K562 (cell line): ENCODE measurements at regions not wholly inside any gene's neighbourhood (a gene's known extent, or its start where the extent isn't known, plus 50 kb on each side); places are given as distances from the start of the nearest gene placed in this dataset.

Experiments
- ATAC-seq: fragments of 200-7000 bp; cut with Tn5 transposase; 3 replicates; pipeline ENCODE4 v1.9.1; 2020; ENCODE audit warnings: moderate library complexity
- BruUV-seq: library from RNA; stranded (reverse); fragments of 400-500 nt; replicated peaks from 2 replicates; lab custom pipeline; 2021; lab: Mats Ljungman, UMichigan
- CTCF ChIA-PET: fragments of 300-600 bp; formaldehyde crosslinking; extraction: SDS; loops from one replicate; lab custom pipeline; 2021; ENCODE audit warnings: low intra/inter-chr PET ratio; lab: Yijun Ruan, JAX
- POLR2A ChIA-PET: fragments of 300-600, 350-650 bp; sonication (Branson Sonifier 250); formaldehyde crosslinking; extraction: SDS; loops from one replicate; lab custom pipeline; 2021; ENCODE audit warnings: antibody characterized with exemption, inconsistent platforms; lab: Yijun Ruan, JAX
- DNase-seq, 4 experiments: peaks; one replicate each; pipeline versions ENCODE4 v3.0.0 to v3.0.0-alpha.2; 2011 to 2018; ENCODE audit warnings: low spot score in 3 of 4, mixed read lengths in 3 of 4; ENCODE audit errors: extremely low read depth in 1 of 4
- FAIRE-seq: peaks from 2 replicates; lab custom pipeline; 2011; peaks lifted over from hg19 to GRCh38; lab: Jason Lieb, UNC
- H2AFZ ChIP-seq: 2 replicates; pipeline ENCODE4 v1.6.0; 2011; ENCODE audit warnings: low read depth, low read length, control low read depth, inconsistent platforms
- H3K27ac ChIP-seq: fragments of 200-600 bp; 3 replicates; pipeline ENCODE4 v1.8.0; 2011; ENCODE audit warnings: low read depth, mild to moderate bottlenecking, control low read depth, inconsistent platforms, low read length, moderate library complexity, mixed read lengths; ENCODE audit errors: extremely low read depth
- H3K27me3 ChIP-seq, 2 experiments: fragments of 300-600 bp in 1 of 2; 2 replicates in 1 of 2; 3 replicates in 1 of 2; pipeline versions ENCODE4 v1.6.0 to v1.8.0; 2011; ENCODE audit warnings: inconsistent platforms in 2 of 2, low read length in 2 of 2, mild to moderate bottlenecking in 1 of 2, mixed read lengths in 1 of 2, moderate library complexity in 1 of 2; ENCODE audit not compliant: control insufficient read depth in 2 of 2, insufficient read depth in 2 of 2
- H3K36me3 ChIP-seq: fragments of 300-600 bp; 3 replicates; pipeline ENCODE4 v1.8.0; 2011; ENCODE audit warnings: mild to moderate bottlenecking, low read length, inconsistent platforms; ENCODE audit not compliant: control insufficient read depth, insufficient read depth
- H3K4me1 ChIP-seq, 2 experiments: fragments of 200-600 bp in 1 of 2; replicated peaks in 1 of 2; 2 replicates in 1 of 2; 3 replicates in 1 of 2; pipeline versions ENCODE4 v1.5.1 to v1.8.0; 2011; ENCODE audit warnings: inconsistent platforms in 2 of 2, low read length in 2 of 2, mild to moderate bottlenecking in 1 of 2, mixed read lengths in 1 of 2, moderate library complexity in 1 of 2; ENCODE audit not compliant: control insufficient read depth in 2 of 2, insufficient read depth in 2 of 2
- H3K4me2 ChIP-seq: 2 replicates; pipeline ENCODE4 v1.6.1; 2011; ENCODE audit warnings: low read length, control low read depth, inconsistent platforms, mixed read lengths; ENCODE audit not compliant: insufficient read depth
- H3K4me3 ChIP-seq: fragments of 200-600 bp; sonication (generic), shearing (Covaris generic); 2 replicates; pipeline ENCODE4 v1.5.1; 2016; ENCODE audit warnings: control low read depth, inconsistent platforms
- H3K79me2 ChIP-seq: fragments of 200-600 bp; 3 replicates; pipeline ENCODE4 v1.8.0; 2011; ENCODE audit warnings: low read length, inconsistent platforms; ENCODE audit not compliant: control insufficient read depth, insufficient read depth
- H3K9ac ChIP-seq, 2 experiments: 2 replicates each; pipeline versions ENCODE4 v1.6.0 to v1.6.1; 2011; ENCODE audit warnings: low read depth in 2 of 2, low read length in 2 of 2, control low read depth in 1 of 2, inconsistent platforms in 1 of 2, mild to moderate bottlenecking in 1 of 2, mixed read lengths in 1 of 2; ENCODE audit not compliant: insufficient read depth in 1 of 2
- H3K9me1 ChIP-seq: one replicate; pipeline ENCODE4 v1.6.0; 2011; ENCODE audit warnings: inconsistent platforms, mild to moderate bottlenecking, low read length, moderate library complexity; ENCODE audit not compliant: control insufficient read depth, insufficient read depth
- H3K9me3 ChIP-seq: replicated peaks from 2 replicates; pipeline ENCODE4 v1.5.1; 2011; ENCODE audit warnings: low read depth, low read length, inconsistent platforms; ENCODE audit not compliant: control insufficient read depth, insufficient read depth
- H4K20me1 ChIP-seq: replicated peaks from 2 replicates; pipeline ENCODE4 v1.6.1; 2011; ENCODE audit warnings: low read length, inconsistent platforms, mixed read lengths; ENCODE audit not compliant: control insufficient read depth, insufficient read depth
- GABPA ChIP-seq: fragments of 200-800 bp; sonication (Bioruptor generic); conservative IDR thresholded peaks from 2 replicates; pipeline ENCODE4 v1.6.1; 2016; ENCODE audit warnings: low read depth, missing genetic modification characterization, missing compliant biosample characterization
- TCF3 ChIP-seq: sonication (generic); formaldehyde crosslinking; IDR thresholded peaks from 2 replicates; pipeline ENCODE4 v1.4.0; 2020; ENCODE audit warnings: mild to moderate bottlenecking, missing genetic modification reagents
- THRAP3 ChIP-seq: fragments of 450-650 bp; IDR thresholded peaks from 2 replicates; pipeline ENCODE4 v1.6.1; 2016; ENCODE audit warnings: mild to moderate bottlenecking, inconsistent platforms, borderline replicate concordance
- ZKSCAN3 ChIP-seq: fragments of 250-450 bp; sonication (Bioruptor Pico); IDR thresholded peaks from 2 replicates; pipeline ENCODE4 v1.4.0; 2020
- WGBS: fragments of 100-300 bp; shearing (Covaris generic); methylation state at CpG from one replicate; pipeline ENCODE4 v1.1.6; 2016; ENCODE audit warnings: low coverage, mixed read lengths; ENCODE audit not compliant: insufficient coverage; ENCODE audit errors: missing lambda C conversion rate; 5-methylcytosine and 5-hydroxymethylcytosine counted together
- in situ Hi-C: fragments of 300-500 bp; cut with MboI; formaldehyde crosslinking; loops from 4 replicates; pipeline ENCODE4 v1.15.0; 2018; ENCODE audit warnings: inconsistent platforms, mixed read lengths
- intact Hi-C: fragments of 100-400 bp; cut with micrococcal nuclease; formaldehyde crosslinking; loops from 2 replicates; pipeline ENCODE4 v1.14.2; 2022
- TF ChIP-seq, protein P1 (sequence below): sonication (generic); formaldehyde crosslinking; IDR thresholded peaks from 2 replicates; pipeline ENCODE4 v1.8.0; 2022; ENCODE audit warnings: mild to moderate bottlenecking, missing genetic modification reagents
- TF ChIP-seq, protein P2 (sequence below): fragments of 450-650 bp; IDR thresholded peaks from 2 replicates; pipeline ENCODE4 v1.6.1; 2016; ENCODE audit warnings: mild to moderate bottlenecking

DNA sequence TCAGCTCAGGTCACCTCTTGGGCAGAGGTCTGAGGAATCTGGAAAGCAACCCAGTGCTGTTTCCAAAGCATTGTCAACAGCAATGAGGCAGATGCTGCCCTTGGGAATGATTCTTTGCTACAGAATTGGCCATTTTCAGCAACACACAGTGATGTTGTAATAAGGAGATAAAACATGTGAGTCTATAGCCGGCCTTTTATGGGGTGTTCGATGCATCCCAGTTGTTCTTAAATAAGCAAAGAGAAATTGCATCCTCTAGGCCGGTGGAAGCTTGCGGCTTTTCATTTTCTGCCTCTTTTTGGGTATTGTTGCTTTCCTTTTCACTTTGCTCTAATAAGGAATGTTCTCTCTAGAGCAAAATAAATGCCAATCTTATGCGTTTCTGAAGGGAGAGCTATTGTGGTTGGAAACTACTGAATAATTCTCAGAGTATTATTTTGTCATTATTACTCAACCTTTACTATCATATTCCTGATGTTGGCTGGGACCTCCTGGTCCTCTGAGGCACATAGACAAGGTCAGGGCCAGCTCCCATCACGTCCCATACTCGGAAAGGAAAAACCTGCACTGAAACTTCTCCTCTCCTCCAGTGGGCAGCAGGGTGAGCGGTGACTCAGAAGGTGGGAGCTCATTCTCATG is 214.2 kb downstream of the CDH26 start:
- CTCF ChIA-PET, result no interaction called here
- TF ChIP-seq THRAP3, result no peak

GRCh38 chr20:60177080-60177479 is 218.9 kb downstream of the CDH26 start:
- Histone ChIP-seq H3K4me3 (no peak overlapping the region), H3K27me3 (no peaks in the 10 kb centered on the region; a peak in 3 of 5 replicates), H3K27ac (no peak overlapping the region), H3K9me3 (no peaks in the 10 kb centered on the region), H3K4me2 (no peak overlapping the region), H3K79me2 (no peaks in the 10 kb centered on the region), H4K20me1 (no peaks in the 10 kb centered on the region), H3K36me3 (no peaks in the 10 kb centered on the region), H3K9ac (no peak overlapping the region), H3K4me1 (no peaks in the 10 kb centered on the region), H3K9me1 (no peaks in the 10 kb centered on the region), H2AFZ (no peak overlapping the region)
- DNase-seq (no peak), ATAC-seq (no peak), FAIRE-seq (no peak)
- intact Hi-C loops (no loop called here), in situ Hi-C loops (no loop called here)
- BruUV-seq, result no TSS peak
- POLR2A ChIA-PET, result no interaction called here
- TF ChIP-seq, protein P1, sequence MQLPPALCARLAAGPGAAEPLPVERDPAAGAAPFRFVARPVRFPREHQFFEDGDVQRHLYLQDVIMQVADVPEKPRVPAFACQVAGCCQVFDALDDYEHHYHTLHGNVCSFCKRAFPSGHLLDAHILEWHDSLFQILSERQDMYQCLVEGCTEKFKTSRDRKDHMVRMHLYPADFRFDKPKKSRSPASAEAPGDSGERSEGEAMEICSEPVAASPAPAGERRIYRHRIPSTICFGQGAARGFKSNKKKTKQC (CRISPR knock-in tag), result no peak
- TF ChIP-seq, protein P2, sequence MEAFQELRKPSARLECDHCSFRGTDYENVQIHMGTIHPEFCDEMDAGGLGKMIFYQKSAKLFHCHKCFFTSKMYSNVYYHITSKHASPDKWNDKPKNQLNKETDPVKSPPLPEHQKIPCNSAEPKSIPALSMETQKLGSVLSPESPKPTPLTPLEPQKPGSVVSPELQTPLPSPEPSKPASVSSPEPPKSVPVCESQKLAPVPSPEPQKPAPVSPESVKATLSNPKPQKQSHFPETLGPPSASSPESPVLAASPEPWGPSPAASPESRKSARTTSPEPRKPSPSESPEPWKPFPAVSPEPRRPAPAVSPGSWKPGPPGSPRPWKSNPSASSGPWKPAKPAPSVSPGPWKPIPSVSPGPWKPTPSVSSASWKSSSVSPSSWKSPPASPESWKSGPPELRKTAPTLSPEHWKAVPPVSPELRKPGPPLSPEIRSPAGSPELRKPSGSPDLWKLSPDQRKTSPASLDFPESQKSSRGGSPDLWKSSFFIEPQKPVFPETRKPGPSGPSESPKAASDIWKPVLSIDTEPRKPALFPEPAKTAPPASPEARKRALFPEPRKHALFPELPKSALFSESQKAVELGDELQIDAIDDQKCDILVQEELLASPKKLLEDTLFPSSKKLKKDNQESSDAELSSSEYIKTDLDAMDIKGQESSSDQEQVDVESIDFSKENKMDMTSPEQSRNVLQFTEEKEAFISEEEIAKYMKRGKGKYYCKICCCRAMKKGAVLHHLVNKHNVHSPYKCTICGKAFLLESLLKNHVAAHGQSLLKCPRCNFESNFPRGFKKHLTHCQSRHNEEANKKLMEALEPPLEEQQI, result no peak
- no peak for TF ChIP-seq GABPA (tag)
- TF ChIP-seq ZKSCAN3 (CRISPR knock-in tag), result no peak
- no peak for TF ChIP-seq TCF3 (CRISPR knock-in tag)
- CTCF ChIA-PET, result no interaction called here
- 1% methylated on average over 5 of the region's 5 CpGs for WGBS

More for the DNA sequence above, 214.2 kb downstream of the CDH26 start:
- Histone ChIP-seq H3K27ac (no peak overlapping the region), H3K9ac (no peak overlapping the region), H3K4me2 (no peak overlapping the region), H3K27me3 (no peaks in the 10 kb centered on the region), H3K9me1 (no peaks in the 10 kb centered on the region), H3K79me2 (no peaks in the 10 kb centered on the region), H3K4me3 (no peak overlapping the region), H4K20me1 (no peaks in the 10 kb centered on the region), H2AFZ (no peak overlapping the region), H3K9me3 (no peaks in the 10 kb centered on the region), H3K4me1 (no peaks in the 10 kb centered on the region), H3K36me3 (no peaks in the 10 kb centered on the region)
- POLR2A ChIA-PET, result no interaction called here
- DNase-seq (no peak), FAIRE-seq (no peak), ATAC-seq (no peak)
- intact Hi-C loops, result no loop called here
- in situ Hi-C loops, result no loop called here
- 3% methylated on average over 8 of the region's 8 CpGs for WGBS
- no TSS peak for BruUV-seq
